ENCODE measurements at regions not wholly inside any gene's neighbourhood (a gene's known extent, or its start where the extent isn't known, plus 50 kb on each side); places are given as distances from the start of the nearest gene placed in this dataset.

DNA sequence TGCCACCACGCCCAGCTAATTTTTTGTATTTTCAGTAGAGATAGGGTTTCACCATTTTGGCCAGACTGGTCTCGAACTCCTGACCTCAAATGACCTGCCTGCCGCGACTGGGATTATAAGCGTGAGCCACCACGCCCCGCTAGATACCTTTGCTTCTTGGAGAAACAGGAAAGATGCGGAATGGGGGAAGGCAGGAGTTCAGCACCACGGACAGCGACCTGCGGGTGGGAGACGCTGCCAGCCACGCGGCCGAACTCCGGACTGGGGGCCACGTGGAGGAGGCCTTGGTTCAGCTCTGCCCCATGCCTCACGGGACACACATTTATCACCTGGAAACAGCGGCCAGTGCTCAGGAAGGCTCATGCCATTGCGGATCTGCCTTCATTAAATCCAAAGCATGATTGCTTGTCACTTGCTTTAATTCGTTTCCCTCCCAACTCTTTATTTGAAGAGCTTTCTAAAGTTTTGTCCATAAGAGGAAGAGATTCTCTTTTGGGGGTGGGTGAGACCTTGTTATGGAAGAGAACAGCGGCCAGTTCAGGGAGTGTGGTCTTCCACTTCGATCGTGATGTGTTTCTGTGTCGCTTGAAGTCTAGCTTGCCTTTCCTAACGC, 219.9 kb downstream of the ENGASE start:
- peak in 2 of 3 donors; percentile 54 to 60 for DNase-seq
- Histone ChIP-seq H3K27me3 (no peaks in the 10 kb centered on the region), H3K4me1 (no peaks in the 10 kb centered on the region), H3K9me3 (no peaks in the 10 kb centered on the region), H3K27ac (no peak overlapping the region), H3K36me3 (no peaks in the 10 kb centered on the region), H3K4me3 (no peak overlapping the region)
- TF ChIP-seq, protein P1, sequence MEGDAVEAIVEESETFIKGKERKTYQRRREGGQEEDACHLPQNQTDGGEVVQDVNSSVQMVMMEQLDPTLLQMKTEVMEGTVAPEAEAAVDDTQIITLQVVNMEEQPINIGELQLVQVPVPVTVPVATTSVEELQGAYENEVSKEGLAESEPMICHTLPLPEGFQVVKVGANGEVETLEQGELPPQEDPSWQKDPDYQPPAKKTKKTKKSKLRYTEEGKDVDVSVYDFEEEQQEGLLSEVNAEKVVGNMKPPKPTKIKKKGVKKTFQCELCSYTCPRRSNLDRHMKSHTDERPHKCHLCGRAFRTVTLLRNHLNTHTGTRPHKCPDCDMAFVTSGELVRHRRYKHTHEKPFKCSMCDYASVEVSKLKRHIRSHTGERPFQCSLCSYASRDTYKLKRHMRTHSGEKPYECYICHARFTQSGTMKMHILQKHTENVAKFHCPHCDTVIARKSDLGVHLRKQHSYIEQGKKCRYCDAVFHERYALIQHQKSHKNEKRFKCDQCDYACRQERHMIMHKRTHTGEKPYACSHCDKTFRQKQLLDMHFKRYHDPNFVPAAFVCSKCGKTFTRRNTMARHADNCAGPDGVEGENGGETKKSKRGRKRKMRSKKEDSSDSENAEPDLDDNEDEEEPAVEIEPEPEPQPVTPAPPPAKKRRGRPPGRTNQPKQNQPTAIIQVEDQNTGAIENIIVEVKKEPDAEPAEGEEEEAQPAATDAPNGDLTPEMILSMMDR (IDR thresholded peaks at IDR 0.05) = no peak
- no peak for TF ChIP-seq POLR2A (IDR thresholded peaks at IDR 0.05)

DNA sequence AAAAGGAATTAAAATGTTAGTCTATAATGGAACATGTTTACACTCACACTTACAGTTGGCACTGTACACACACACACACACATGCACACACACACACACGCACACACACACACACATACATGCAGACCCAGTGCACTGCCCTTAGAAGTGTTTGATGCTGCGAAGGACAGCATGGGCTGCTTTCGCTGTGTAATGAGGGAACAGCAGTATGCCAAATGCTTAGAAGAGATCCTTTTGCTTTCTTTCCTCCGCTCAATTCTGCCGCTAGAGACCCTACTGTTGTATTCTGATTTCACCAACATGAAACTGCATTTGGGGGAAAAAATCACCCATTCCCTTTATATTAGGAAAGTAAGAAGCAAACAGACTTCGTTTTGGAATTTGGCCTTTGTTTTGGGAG, 217.9 kb downstream of the ENGASE start:
- Histone ChIP-seq H3K27ac (no peak overlapping the region), H3K9me3 (no peaks in the 10 kb centered on the region), H3K27me3 (no peaks in the 10 kb centered on the region), H3K4me3 (no peak overlapping the region), H3K36me3 (no peaks in the 10 kb centered on the region), H3K4me1 (no peaks in the 10 kb centered on the region)
- no peak for DNase-seq
- no peak for TF ChIP-seq POLR2A (IDR thresholded peaks at IDR 0.05)
- TF ChIP-seq, protein P1 (IDR thresholded peaks at IDR 0.05) = no peak

DNA sequence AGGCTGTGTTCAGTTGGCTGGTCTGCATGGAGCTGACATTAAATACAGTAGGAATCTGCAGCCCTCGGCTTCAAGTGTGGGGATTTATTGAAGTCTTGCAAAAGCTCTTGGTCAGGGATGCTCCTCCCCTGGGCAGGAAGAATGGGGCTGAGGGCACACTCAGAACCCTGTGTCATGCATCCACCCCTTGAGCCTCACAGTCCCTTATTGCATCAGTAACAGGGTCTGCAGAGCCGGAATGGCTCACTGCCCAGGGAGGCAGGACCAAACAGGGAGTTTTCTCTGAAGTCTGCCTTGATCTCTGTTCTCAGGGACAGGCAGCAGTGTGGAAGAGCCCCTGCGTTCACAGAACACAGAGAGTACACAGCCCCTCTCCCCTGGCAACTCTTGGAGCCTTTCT, 216.8 kb downstream of the ENGASE start:
- no peak for DNase-seq
- no peaks in the 10 kb centered on the region for H3K27me3 ChIP-seq
- TF ChIP-seq POLR2A (IDR thresholded peaks at IDR 0.05) = no peak
- TF ChIP-seq, protein P1 (IDR thresholded peaks at IDR 0.05) = no peak

DNA sequence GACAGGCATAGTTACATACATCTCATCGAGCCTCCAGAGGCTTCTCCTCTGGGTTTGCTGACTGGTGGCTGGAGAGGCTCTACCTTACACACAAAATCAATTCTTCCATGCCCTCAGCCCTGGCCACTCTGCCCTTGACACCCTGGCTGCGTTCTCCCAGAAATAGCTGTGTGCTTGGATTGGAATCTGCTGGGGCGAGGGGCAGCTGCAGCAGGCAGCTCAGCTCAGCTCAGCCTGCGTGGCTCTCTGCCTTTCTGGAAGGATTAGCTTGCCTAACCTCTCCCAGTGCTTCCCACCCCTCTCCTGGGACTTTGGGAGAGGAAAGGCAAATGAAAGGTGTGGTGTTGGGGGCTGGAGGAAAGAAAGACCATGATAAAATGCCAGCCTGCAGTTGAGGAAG, 216.1 kb downstream of the ENGASE start:
- no peaks in the 10 kb centered on the region for H3K36me3 ChIP-seq
- TF ChIP-seq, protein P1 (IDR thresholded peaks at IDR 0.05) = no peak
- no peaks in the 10 kb centered on the region for H3K9me3 ChIP-seq
- H3K27ac ChIP-seq = no peak overlapping the region
- H3K27me3 ChIP-seq = no peaks in the 10 kb centered on the region
- H3K4me3 ChIP-seq = no peak overlapping the region
- no peaks in the 10 kb centered on the region for H3K4me1 ChIP-seq
- no peak for DNase-seq

More for the DNA sequence above, 216.8 kb downstream of the ENGASE start:
- Histone ChIP-seq H3K36me3 (no peaks in the 10 kb centered on the region), H3K4me3 (no peak overlapping the region), H3K4me1 (no peaks in the 10 kb centered on the region), H3K27ac (no peak overlapping the region), H3K9me3 (no peaks in the 10 kb centered on the region)

DNA sequence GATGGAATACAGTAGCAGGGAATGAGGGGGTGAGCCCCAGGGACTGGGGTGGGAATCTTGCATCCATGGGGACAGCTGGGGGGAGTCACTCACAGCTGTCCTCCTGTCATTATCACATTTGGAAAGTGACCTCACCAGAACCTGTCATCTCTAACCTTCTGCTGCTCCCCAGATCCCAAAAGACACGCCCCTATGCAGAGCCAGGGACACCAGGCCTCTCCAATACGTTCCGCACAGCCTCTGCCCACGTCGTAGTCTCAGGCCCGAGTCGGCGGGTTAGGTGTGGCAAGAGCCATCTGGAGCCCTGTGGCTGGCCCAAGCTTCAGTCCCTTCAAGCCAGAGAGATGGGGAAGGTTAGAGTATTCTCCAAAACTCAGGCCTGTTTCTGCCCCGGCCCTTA, 214.3 kb downstream of the ENGASE start:
- Histone ChIP-seq H3K36me3 (no peaks in the 10 kb centered on the region), H3K9me3 (no peaks in the 10 kb centered on the region), H3K4me3 (no peak overlapping the region), H3K27ac (no peak overlapping the region), H3K4me1 (no peaks in the 10 kb centered on the region), H3K27me3 (no peaks in the 10 kb centered on the region)
- TF ChIP-seq, protein P1 (IDR thresholded peaks at IDR 0.05) = no peak
- no peak for TF ChIP-seq POLR2A (IDR thresholded peaks at IDR 0.05)
- no peak for DNase-seq

DNA sequence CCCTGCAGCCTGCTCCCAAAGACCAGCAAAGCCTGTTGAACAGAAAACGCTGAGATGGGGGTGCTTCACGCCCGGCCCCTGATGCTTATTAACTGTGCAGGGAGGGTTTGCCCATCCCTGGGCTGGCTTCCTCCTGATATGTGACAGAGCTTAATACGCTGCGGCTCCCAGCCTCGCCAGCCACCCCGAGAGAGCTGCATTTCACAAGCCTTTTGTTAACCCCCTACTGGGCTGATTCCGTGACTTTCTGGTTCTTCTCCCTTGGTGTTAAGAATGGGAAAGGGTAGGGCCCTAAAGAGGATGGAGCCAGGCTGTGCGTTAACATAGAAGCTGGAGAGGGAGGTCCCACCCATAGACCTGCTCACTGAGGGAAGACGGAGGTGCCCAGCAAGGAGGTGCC, 211.8 kb downstream of the ENGASE start:
- Histone ChIP-seq H3K4me1 (no peaks in the 10 kb centered on the region), H3K27ac (no peak overlapping the region), H3K36me3 (no peaks in the 10 kb centered on the region), H3K9me3 (no peaks in the 10 kb centered on the region), H3K27me3 (no peaks in the 10 kb centered on the region), H3K4me3 (no peak overlapping the region)
- no peak for DNase-seq
- TF ChIP-seq POLR2A (IDR thresholded peaks at IDR 0.05) = no peak
- TF ChIP-seq, protein P1 (IDR thresholded peaks at IDR 0.05) = no peak
